ENCODE measurements at regions not wholly inside any gene's neighbourhood (a gene's known extent, or its start where the extent isn't known, plus 50 kb on each side); places are given as distances from the start of the nearest gene placed in this dataset.

GRCh38 chr16:63945806-63946205 is 1176.1 kb downstream of the CDH11 start:
- no peaks in the 10 kb centered on the region for H3K79me2 ChIP-seq (ENCODE audit: control insufficient read depth, insufficient read depth, low read length)
- DNase-seq (ENCODE audit: low read depth, low spot score) (no peak), FAIRE-seq (no peak)
- no peaks in the 10 kb centered on the region for H3K36me3 ChIP-seq (ENCODE audit: control insufficient read depth in 2 of 2, extremely low read depth in 1 of 2, insufficient read depth in 2 of 2, low read length in 2 of 2)
- no peaks in the 10 kb centered on the region for H3K9me1 ChIP-seq (ENCODE audit: control insufficient read depth, extremely low read depth, insufficient read depth, low read length)
- no peaks in the 10 kb centered on the region for H4K20me1 ChIP-seq (ENCODE audit: control insufficient read depth, extremely low read depth, insufficient read depth, low read length)
- no peak overlapping the region for H2AFZ ChIP-seq (ENCODE audit: control insufficient read depth, low read length)
- H3K4me1 ChIP-seq (ENCODE audit: control insufficient read depth, extremely low read depth, insufficient read depth, low read length), result no peaks in the 10 kb centered on the region
- TF ChIP-seq CTCF (optimal IDR thresholded peaks at IDR 0.05 in 1 of 3, IDR thresholded peaks at IDR 0.05 in 1 of 3, conservative IDR thresholded peaks at IDR 0.05 in 1 of 3; ENCODE audit: extremely low read depth in 1 of 3, insufficient read depth in 2 of 3, low read length in 3 of 3), result no peak
- no peak for TF ChIP-seq EZH2 (IDR thresholded peaks at IDR 0.05; ENCODE audit: low read length)
- dilution Hi-C loops (cut with MboI; ENCODE audit: extremely low pct_ligation_motif_present, low sequenced_read_pairs), result no loop called here
- H3K4me2 ChIP-seq (ENCODE audit: control insufficient read depth, extremely low read depth, insufficient read depth, low read depth, low read length), result no peak overlapping the region
- H3K9me3 ChIP-seq (ENCODE audit: control insufficient read depth, low read depth, low read length), result no peaks in the 10 kb centered on the region
- no peak overlapping the region for H3K9ac ChIP-seq (ENCODE audit: control insufficient read depth, extremely low read depth, insufficient read depth, low read length)
- no peak overlapping the region for H3K27ac ChIP-seq (ENCODE audit: control insufficient read depth, insufficient read depth, low read length)
- no peak overlapping the region for H3K4me3 ChIP-seq (ENCODE audit: control insufficient read depth in 2 of 3, extremely low read depth in 1 of 3, insufficient read depth in 2 of 3, low read depth in 1 of 3, low read length in 3 of 3)
- no peaks in the 10 kb centered on the region for H3K27me3 ChIP-seq (ENCODE audit: control insufficient read depth, extremely low read depth, insufficient read depth, low read length)

- no peaks in the 10 kb centered on the region for H3K36me3 ChIP-seq (ENCODE audit: control insufficient read depth in 2 of 2, extremely low read depth in 1 of 2, insufficient read depth in 2 of 2, low read length in 2 of 2)
- H3K79me2 ChIP-seq (ENCODE audit: control insufficient read depth, insufficient read depth, low read length), result no peaks in the 10 kb centered on the region
- H4K20me1 ChIP-seq (ENCODE audit: control insufficient read depth, extremely low read depth, insufficient read depth, low read length), result no peaks in the 10 kb centered on the region
- no peak overlapping the region for H3K4me3 ChIP-seq (ENCODE audit: control insufficient read depth in 2 of 3, extremely low read depth in 1 of 3, insufficient read depth in 2 of 3, low read depth in 1 of 3, low read length in 3 of 3)
- H3K27me3 ChIP-seq (ENCODE audit: control insufficient read depth, extremely low read depth, insufficient read depth, low read length), result no peaks in the 10 kb centered on the region
- no peak overlapping the region for H3K4me2 ChIP-seq (ENCODE audit: control insufficient read depth, extremely low read depth, insufficient read depth, low read depth, low read length)
- FAIRE-seq (no peak), DNase-seq (ENCODE audit: low read depth, low spot score) (no peak)
- TF ChIP-seq CTCF (optimal IDR thresholded peaks at IDR 0.05 in 1 of 3, IDR thresholded peaks at IDR 0.05 in 1 of 3, conservative IDR thresholded peaks at IDR 0.05 in 1 of 3; ENCODE audit: extremely low read depth in 1 of 3, insufficient read depth in 2 of 3, low read length in 3 of 3) (no peak), EZH2 (IDR thresholded peaks at IDR 0.05; ENCODE audit: low read length) (no peak)
- H3K27ac ChIP-seq (ENCODE audit: control insufficient read depth, insufficient read depth, low read length), result no peak overlapping the region
- dilution Hi-C loops (cut with MboI; ENCODE audit: extremely low pct_ligation_motif_present, low sequenced_read_pairs), result no loop called here
- H2AFZ ChIP-seq (ENCODE audit: control insufficient read depth, low read length), result no peak overlapping the region
- H3K9me1 ChIP-seq (ENCODE audit: control insufficient read depth, extremely low read depth, insufficient read depth, low read length), result no peaks in the 10 kb centered on the region
- no peak overlapping the region for H3K9ac ChIP-seq (ENCODE audit: control insufficient read depth, extremely low read depth, insufficient read depth, low read length)
- H3K4me1 ChIP-seq (ENCODE audit: control insufficient read depth, extremely low read depth, insufficient read depth, low read length), result no peaks in the 10 kb centered on the region
- H3K9me3 ChIP-seq (ENCODE audit: control insufficient read depth, low read depth, low read length), result no peaks in the 10 kb centered on the region
These were observed 1178.3 kb downstream of the CDH11 start for GRCh38 chr16:63943566-63943965.

Measured in keratinocyte (primary cell).